Erythroblast (primary cell): ENCODE measurements at regions not wholly inside any gene's neighbourhood (a gene's known extent, or its start where the extent isn't known, plus 50 kb on each side); places are given as distances from the start of the nearest gene placed in this dataset.
"Not testable (repeated sequence)": the region's sequence is repeated elsewhere in the genome, so short reads cannot be mapped to it uniquely, and the experiment has no call there.

Experiments
- DNase-seq, 2 experiments: peaks; one replicate each; lab custom pipeline; 2025; lab: John Stamatoyannopoulos, UW
- GATA1 ChIP-seq: IDR thresholded peaks from 2 replicates; pipeline ENCODE4 v1.6.1; 2011; ENCODE audit warnings: low read depth, mild to moderate bottlenecking, control low read depth, low read length, moderate library complexity
- POLR2A ChIP-seq: IDR thresholded peaks from 2 replicates; pipeline ENCODE4 v1.6.1; 2011; ENCODE audit warnings: mild to moderate bottlenecking, low read length

- TF ChIP-seq POLR2A (no peak), GATA1 (no peak)
- no peak for DNase-seq
These were observed 475.2 kb upstream of the EPHA7 start for GRCh38 chr6:93894521-93894920.

GRCh38 chr6:93889713-93890112 lies 470.4 kb upstream of the EPHA7 start:
- no peak for DNase-seq
- TF ChIP-seq GATA1 (no peak), POLR2A (no peak)

GRCh38 chr6:93886416-93886815 lies 467.1 kb upstream of the EPHA7 start:
- TF ChIP-seq POLR2A (no peak), GATA1 (no peak)

GRCh38 chr6:93859971-93860370 lies 440.6 kb upstream of the EPHA7 start:
- DNase-seq: no peak
- TF ChIP-seq GATA1 (no peak), POLR2A (no peak)

More at GRCh38 chr6:93886416-93886815, 467.1 kb upstream of the EPHA7 start:
- no peak for DNase-seq

- no peak for DNase-seq
- TF ChIP-seq POLR2A (no peak), GATA1 (no peak)
These were observed 438.9 kb upstream of the EPHA7 start for GRCh38 chr6:93858213-93858612.

GRCh38 chr6:93849857-93850256 lies 430.5 kb upstream of the EPHA7 start:
- no peak for DNase-seq
- TF ChIP-seq POLR2A (no peak), GATA1 (no peak)

GRCh38 chr6:93848031-93848742 lies 428.8 kb upstream of the EPHA7 start:
- TF ChIP-seq GATA1 (no peak), POLR2A (no peak)
- no peak for DNase-seq

GRCh38 chr6:93842178-93842577 lies 422.8 kb upstream of the EPHA7 start:
- no peak for DNase-seq
- TF ChIP-seq GATA1 (no peak), POLR2A (no peak)

GRCh38 chr6:93835451-93836145 lies 416.2 kb upstream of the EPHA7 start:
- not testable (repeated sequence) for DNase-seq

GRCh38 chr6:93835026-93835425 lies 415.7 kb upstream of the EPHA7 start:
- DNase-seq: not testable (repeated sequence)

- DNase-seq: not testable (repeated sequence)
These were observed 414.0 kb upstream of the EPHA7 start for GRCh38 chr6:93833326-93833725.

GRCh38 chr6:93829757-93830156 lies 410.4 kb upstream of the EPHA7 start:
- not testable (repeated sequence) for DNase-seq

- no peak for DNase-seq
- TF ChIP-seq POLR2A (no peak), GATA1 (no peak)
These were observed 409.6 kb upstream of the EPHA7 start for GRCh38 chr6:93829009-93829408.

GRCh38 chr6:93828553-93828952 lies 409.2 kb upstream of the EPHA7 start:
- TF ChIP-seq POLR2A: no peak
- TF ChIP-seq GATA1: no peak
- DNase-seq: no peak

- TF ChIP-seq POLR2A (no peak), GATA1 (no peak)
- no peak for DNase-seq
These were observed 408.4 kb upstream of the EPHA7 start for GRCh38 chr6:93827728-93828127.

GRCh38 chr6:93825950-93826349 lies 406.6 kb upstream of the EPHA7 start:
- TF ChIP-seq GATA1: no peak
- DNase-seq: no peak
